Heart right ventricle (tissue), 16 donors: ENCODE measurements at regions not wholly inside any gene's neighbourhood (a gene's known extent, or its start where the extent isn't known, plus 50 kb on each side); places are given as distances from the start of the nearest gene placed in this dataset.

ENCODE experiments used
- ATAC-seq, 8 donors: fragments of 200-7000 bp; cut with Tn5 transposase; one replicate each; pipeline ENCODE4 v1.9.1; 2020; ENCODE audit warnings: mild to moderate bottlenecking in 8 of 8, moderate library complexity in 8 of 8, moderate number of reproducible peaks in 1 of 8
- DNase-seq, 2 donors: peaks; one replicate each; pipeline ENCODE4 v3.0.0-alpha.2; 2020
- H3K27ac ChIP-seq, 10 donors: fragments of 200-600 bp; sonication (generic) in 2 of 10; one replicate each; pipeline versions ENCODE4 v1.5.0 to v1.8.0; 2020 to 2022; ENCODE audit warnings: mild to moderate bottlenecking in 3 of 10
- H3K27me3 ChIP-seq, 7 donors: fragments of 200-600 bp; one replicate each; pipeline ENCODE4 v1.8.0; 2021 to 2022; ENCODE audit warnings: mild to moderate bottlenecking in 2 of 7
- H3K36me3 ChIP-seq, 9 donors: fragments of 200-600 bp; sonication (generic) in 1 of 9; one replicate each; pipeline versions ENCODE4 v1.5.0 to v1.8.0; 2020 to 2022; ENCODE audit warnings: mild to moderate bottlenecking in 2 of 9
- H3K4me1 ChIP-seq, 9 donors: fragments of 200-600 bp; sonication (generic) in 1 of 9; one replicate each; pipeline versions ENCODE4 v1.5.0 to v1.8.0; 2020 to 2022; ENCODE audit warnings: mild to moderate bottlenecking in 4 of 9
- H3K4me3 ChIP-seq, 10 donors: fragments of 200-600 bp; sonication (generic) in 2 of 10; one replicate each; pipeline versions ENCODE4 v1.5.0 to v1.8.0; 2020 to 2022; ENCODE audit warnings: mild to moderate bottlenecking in 7 of 10, moderate library complexity in 2 of 10
- H3K9me3 ChIP-seq, 11 donors: fragments of 200-600 bp in 10 of 11; sonication (generic) in 2 of 11; one replicate each; pipeline versions ENCODE4 v1.5.0 to v1.8.0; 2013 to 2022; ENCODE audit warnings: mild to moderate bottlenecking in 2 of 11, control low read depth in 1 of 11, moderate library complexity in 1 of 11
- WGBS, 2 donors: extraction: QIAGEN DNeasy Blood & Tissue Kit; methylation state at CpG; one replicate each; pipeline ENCODE4 v1.1.7; 2013; ENCODE audit warnings: inconsistent platforms in 1 of 2; 5-methylcytosine and 5-hydroxymethylcytosine counted together
- intact Hi-C, 10 donors: fragments of 100-400 bp; cut with DNase I; formaldehyde crosslinking; loops; one replicate each; pipeline versions ENCODE4 v1.11.1 to v1.14.2; 2022
- TF ChIP-seq, protein P1 (sequence below), 9 donors: fragments of 200-600 bp; sonication (generic) in 2 of 9; IDR thresholded peaks; one replicate each; pipeline versions ENCODE4 v1.5.0 to v1.8.0; 2021 to 2022; ENCODE audit warnings: antibody characterized with exemption in 9 of 9, mild to moderate bottlenecking in 5 of 9, moderate library complexity in 1 of 9
- donor health status: Arrhythmogenic right ventricular cardiomyopathy.
- donor health status: ischemic (EF 13 %, LVEDD 7.1; RV severe dilation, severe dysfunction).
- donor health status: healthy with polysubstance abuse.
- donor health status: DM: no; HTN: yes; CAD: no.
- donor health status: DM: no; HTN: no; CAD: no.
- donor health status: ischemic (EF 25% LVEDD 6.9; RV normal size, moderate dysfunction).
- donor health status: ischemic (EF 25% LVEDD 5.7; RV mildly dilated, moderate dysfunction).
- donor health status: healthy.
- donor health status: DM: yes; HTN: yes; CAD: no.
- donor health status: Ischemic cardiomyopathy.
- donor health status: ischemic (EF 35%, LVEDD 5.7; RV mildly dilated, moderate dysfunction).
- donor health status: nonischemic (EF 11% LVEDD 7.7; RV severe dilation, severe dysfunction).
- donor health status: DM: yes; HTN: yes; CAD: no.
- donor health status: PGD.
- donor health status: ischemic (EF 29% LVEDD 5.4; RV normal size, mild dysfunction).
- donor health status: nonischemic (EF 23%, LVEDD 6.1; RV moderate dilation, normal function).

DNA sequence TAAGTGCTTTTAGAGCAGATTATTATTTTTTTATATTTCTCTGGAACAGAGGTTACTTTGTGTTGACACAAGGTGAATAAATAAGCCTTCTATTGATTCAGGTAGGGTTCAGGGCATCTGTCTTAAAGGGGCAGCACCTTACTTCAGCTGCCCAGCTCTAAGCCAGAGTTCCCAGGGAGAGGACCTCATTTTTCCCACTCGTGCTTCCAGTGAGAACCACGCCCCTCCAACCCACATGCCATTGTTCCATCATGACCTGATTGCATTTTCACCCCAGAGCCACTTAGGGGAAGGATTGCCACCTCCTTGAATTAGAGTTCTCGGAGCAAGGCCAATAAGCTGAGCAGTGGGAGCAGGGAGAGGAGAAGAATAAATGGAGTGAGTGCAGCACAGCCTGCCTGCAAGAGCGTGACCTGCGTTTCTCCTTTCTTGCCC lies 104.3 kb upstream of the FRY start:
- Histone ChIP-seq H3K36me3 (peaks cover 0 to 5% (median 0%) of the 10 kb centered on the region in 9 donors), H3K27ac (peak overlapping the region in 1 of 10 donors; percentile 7), H3K4me3 (no peak overlapping the region), H3K4me1 (peaks cover 3 to 73% (median 53%) of the 10 kb centered on the region in 9 donors), H3K9me3 (no peaks in the 10 kb centered on the region), H3K27me3 (no peaks in the 10 kb centered on the region)
- TF ChIP-seq, protein P1, sequence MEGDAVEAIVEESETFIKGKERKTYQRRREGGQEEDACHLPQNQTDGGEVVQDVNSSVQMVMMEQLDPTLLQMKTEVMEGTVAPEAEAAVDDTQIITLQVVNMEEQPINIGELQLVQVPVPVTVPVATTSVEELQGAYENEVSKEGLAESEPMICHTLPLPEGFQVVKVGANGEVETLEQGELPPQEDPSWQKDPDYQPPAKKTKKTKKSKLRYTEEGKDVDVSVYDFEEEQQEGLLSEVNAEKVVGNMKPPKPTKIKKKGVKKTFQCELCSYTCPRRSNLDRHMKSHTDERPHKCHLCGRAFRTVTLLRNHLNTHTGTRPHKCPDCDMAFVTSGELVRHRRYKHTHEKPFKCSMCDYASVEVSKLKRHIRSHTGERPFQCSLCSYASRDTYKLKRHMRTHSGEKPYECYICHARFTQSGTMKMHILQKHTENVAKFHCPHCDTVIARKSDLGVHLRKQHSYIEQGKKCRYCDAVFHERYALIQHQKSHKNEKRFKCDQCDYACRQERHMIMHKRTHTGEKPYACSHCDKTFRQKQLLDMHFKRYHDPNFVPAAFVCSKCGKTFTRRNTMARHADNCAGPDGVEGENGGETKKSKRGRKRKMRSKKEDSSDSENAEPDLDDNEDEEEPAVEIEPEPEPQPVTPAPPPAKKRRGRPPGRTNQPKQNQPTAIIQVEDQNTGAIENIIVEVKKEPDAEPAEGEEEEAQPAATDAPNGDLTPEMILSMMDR (IDR thresholded peaks at IDR 0.05), result no peak
- DNase-seq (no peak), ATAC-seq (peak in 7 of 8 donors; percentile 38 to 62 (median 44))
- 66 to 69% methylated on average over 5 of the region's 5 CpGs for WGBS, 2 donors
- intact Hi-C loops, result no loop called here

DNA sequence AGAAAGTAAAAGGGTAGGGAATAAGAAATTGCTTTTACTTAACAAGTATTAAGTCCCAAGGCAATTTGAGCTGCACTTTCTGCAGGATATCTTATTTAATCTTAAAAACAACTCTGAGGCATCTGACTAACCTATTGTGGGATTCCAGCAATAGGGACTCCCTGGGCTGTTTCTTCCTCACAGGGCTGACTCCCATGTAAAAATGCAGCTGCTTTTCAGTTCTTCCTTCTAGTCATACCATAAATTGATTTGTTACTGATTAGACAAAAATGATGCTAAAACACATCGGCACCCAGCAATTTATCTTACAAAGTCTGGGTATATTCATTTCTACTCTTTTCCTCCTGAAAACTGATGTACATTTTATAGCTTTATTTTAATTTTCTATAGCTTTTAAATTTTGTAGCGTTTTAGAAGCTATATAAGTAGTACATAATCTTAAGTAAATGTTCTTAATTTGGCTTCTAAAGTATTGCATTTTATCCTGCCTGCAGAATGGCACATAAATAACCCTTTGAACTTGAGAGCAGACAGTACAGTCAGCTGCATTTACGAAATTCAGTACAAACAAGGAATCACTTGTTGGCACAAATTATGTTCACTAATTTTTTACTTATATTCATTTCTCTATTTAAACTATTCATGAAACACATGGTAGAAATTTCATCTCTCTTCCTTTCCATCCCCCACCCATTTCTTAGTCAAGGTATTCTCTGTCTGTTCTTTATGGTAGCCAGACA lies 102.4 kb upstream of the FRY start:
- DNase-seq (no peak), ATAC-seq (no peak)
- TF ChIP-seq, protein P1 (IDR thresholded peaks at IDR 0.05), result no peak
- intact Hi-C loops, result no loop called here
- Histone ChIP-seq H3K36me3 (no peaks in the 10 kb centered on the region), H3K4me1 (peaks cover 3 to 73% (median 53%) of the 10 kb centered on the region in 9 donors), H3K27ac (peak overlapping the region in 2 of 10 donors; percentile 5 to 14), H3K27me3 (no peaks in the 10 kb centered on the region), H3K4me3 (no peak overlapping the region), H3K9me3 (no peaks in the 10 kb centered on the region)
- WGBS, 2 donors, result 77 to 90% methylated on average over 3 of the region's 3 CpGs

DNA sequence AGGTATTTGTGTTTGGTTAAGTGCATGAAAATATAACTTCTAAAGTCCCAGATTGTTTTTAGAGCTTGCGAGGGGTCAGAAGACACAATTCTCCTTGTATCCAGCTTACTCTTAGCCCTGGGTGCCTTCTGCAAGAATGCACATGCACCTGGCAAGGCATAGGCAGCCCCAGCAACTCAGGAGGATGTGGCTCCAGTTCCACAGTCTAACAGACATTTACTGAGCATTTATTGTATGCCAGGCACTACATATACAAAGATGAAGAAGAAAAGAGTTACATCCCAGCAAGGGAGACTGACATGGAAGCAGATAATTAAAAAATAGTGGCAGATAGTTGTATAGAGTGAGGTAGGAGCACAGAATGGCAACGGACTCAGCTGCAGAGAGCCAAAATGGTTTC lies 101.1 kb upstream of the FRY start:
- no peak for DNase-seq
- Histone ChIP-seq H3K9me3 (no peaks in the 10 kb centered on the region), H3K27me3 (no peaks in the 10 kb centered on the region), H3K4me1 (peaks cover 3 to 75% (median 44%) of the 10 kb centered on the region in 9 donors), H3K4me3 (no peak overlapping the region), H3K27ac (peak overlapping the region in 1 of 10 donors; percentile 47), H3K36me3 (no peaks in the 10 kb centered on the region)
- TF ChIP-seq, protein P1 (IDR thresholded peaks at IDR 0.05), result no peak
- 89 to 92% methylated on average over 2 of the region's 2 CpGs for WGBS, 2 donors
- peak in 1 of 8 donors; percentile 22 for ATAC-seq
- intact Hi-C loops, result no loop called here

DNA sequence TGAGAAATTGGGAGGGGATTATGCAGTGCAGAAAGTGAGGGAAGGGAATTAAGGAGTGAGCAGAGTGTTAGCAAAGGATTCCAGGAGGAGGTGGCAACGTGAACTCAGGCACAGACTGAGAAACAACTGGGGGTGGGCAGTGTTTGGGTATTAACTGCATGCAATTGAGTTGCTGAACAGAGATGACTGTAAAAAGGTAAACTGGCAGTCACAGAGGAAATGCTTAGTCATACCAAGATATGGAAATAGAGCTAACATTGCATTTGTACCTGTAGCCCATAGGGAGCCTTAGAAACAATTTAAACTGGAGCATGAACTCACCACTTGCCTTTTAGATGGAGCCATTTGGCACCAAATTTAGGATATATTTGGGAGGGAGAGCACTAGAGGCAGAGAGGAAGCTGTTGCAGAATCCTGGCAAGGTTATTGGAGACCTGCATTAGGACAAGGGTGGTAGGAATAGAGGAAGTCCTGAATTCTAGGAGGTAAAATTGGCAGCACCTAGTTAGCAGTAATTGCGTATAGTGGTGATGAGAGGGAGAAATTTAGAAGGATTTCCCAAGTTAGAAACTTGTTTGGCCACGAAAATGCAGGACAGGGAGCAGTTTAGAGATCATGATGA lies 100.6 kb upstream of the FRY start:
- no peaks in the 10 kb centered on the region for H3K36me3 ChIP-seq

More for the DNA sequence above, 100.6 kb upstream of the FRY start:
- no peaks in the 10 kb centered on the region for H3K9me3 ChIP-seq
- TF ChIP-seq, protein P1 (IDR thresholded peaks at IDR 0.05), result no peak
- H3K27me3 ChIP-seq, result no peaks in the 10 kb centered on the region
- intact Hi-C loops, result no loop called here
- DNase-seq (no peak), ATAC-seq (peak in 5 of 8 donors; percentile 19 to 62 (median 33))
- peak overlapping the region in 2 of 10 donors; percentile 37 to 47 for H3K27ac ChIP-seq
- WGBS, 2 donors, result 76 to 84% methylated on average over 3 of the region's 3 CpGs
- no peak overlapping the region for H3K4me3 ChIP-seq
- H3K4me1 ChIP-seq, result peaks cover 3 to 75% (median 40%) of the 10 kb centered on the region in 9 donors
